Stimulated activated CD4-positive, alpha-beta T cell treated with anti-CD3 and anti-CD28 coated beads, Interleukin-15, amount 100 ng/mL, for 48 hours (primary cell): ENCODE measurements at regions not wholly inside any gene's neighbourhood (a gene's known extent, or its start where the extent isn't known, plus 50 kb on each side); places are given as distances from the start of the nearest gene placed in this dataset.

ENCODE experiments used
- DNase-seq, 2 donors: peaks; one replicate each; pipeline ENCODE4 v3.0.0-alpha.2; 2020; ENCODE audit warnings: low read depth in 2 of 2

DNA sequence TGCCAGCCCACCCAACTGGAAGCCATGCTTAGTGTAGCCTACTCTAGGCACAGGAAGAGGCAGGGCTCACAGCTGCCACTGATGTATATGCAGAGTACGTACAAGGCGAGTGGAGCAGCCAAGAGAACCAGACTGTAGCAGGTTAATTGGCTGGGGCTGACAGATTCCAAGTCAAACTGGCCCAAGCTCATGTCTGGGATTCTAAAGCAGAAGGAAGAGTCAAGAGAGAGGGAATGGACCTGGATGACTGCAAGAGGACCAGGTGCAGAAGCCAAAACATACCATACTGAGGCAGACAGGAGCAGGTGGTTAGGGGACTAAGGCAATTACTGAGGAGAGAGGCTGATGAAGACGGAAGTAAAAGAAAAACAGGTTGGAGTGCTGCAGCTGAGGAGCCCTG, 51.3 kb upstream of the LRRN2 start:
- no peak for DNase-seq

- DNase-seq = no peak
Observed at GRCh38 chr1:204738506-204738905, 53.0 kb upstream of the LRRN2 start.

GRCh38 chr1:204740354-204740753, 54.8 kb upstream of the LRRN2 start:
- DNase-seq = no peak

GRCh38 chr1:204741440-204741839, 55.9 kb upstream of the LRRN2 start:
- no peak for DNase-seq

- DNase-seq = no peak
Observed at GRCh38 chr1:204742676-204743251, 57.2 kb upstream of the LRRN2 start.

- DNase-seq = no peak
Observed at GRCh38 chr1:204744107-204744779, 58.7 kb upstream of the LRRN2 start.

DNA sequence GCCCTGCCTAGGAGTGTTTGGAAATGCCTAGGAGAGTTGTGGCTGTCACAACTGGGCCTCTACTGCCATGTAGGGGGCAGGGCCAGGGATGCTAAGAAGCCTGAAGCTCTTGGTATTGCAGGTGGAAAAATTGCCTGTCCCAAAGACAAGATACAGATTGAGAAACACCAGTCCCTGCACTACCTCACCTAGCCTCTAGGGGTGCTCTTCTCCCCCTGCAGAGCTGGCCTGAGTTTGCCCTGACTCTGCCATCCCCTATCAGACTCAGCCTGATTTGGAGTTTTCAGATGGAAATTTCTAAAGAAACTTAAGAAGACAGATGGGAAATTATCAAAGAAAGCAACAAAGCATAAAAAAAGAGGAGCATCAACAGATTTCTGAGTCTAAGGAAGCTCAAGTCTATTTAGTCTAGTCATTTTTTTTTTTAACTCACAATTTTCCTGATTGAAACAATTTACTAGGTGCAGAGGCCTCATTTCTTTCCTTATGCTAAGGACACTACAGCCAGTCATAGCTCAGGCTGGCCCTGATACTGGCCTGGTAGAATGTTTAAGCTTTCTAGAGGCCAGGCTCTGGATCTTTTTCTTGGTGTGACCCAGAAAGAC, 61.4 kb upstream of the LRRN2 start:
- DNase-seq = peak in 1 of 2 donors; percentile 17

GRCh38 chr1:204751480-204751879, 65.9 kb upstream of the LRRN2 start:
- no peak for DNase-seq

- no peak for DNase-seq
Observed at GRCh38 chr1:204751883-204752687, 66.5 kb upstream of the LRRN2 start.

DNA sequence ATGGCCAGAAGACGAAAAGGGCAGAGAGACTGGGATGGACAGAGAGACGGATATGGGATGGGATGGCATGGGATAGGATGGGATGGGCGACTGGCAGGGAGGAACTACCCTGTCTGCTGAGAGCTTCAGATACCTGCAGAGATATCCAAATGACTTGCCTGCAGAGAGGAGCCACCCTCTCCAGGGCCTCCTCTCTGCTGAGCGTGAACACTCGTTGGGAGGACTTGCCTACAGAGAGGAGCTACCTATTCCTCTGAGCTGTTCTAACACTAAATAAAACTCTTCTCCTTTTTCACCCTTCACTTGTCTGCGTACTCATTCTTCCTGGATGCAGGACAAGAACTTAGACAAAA, 67.1 kb upstream of the LRRN2 start:
- DNase-seq = no peak

GRCh38 chr1:204754821-204755220, 69.3 kb upstream of the LRRN2 start:
- no peak for DNase-seq

GRCh38 chr1:204756349-204756748, 70.8 kb upstream of the LRRN2 start:
- DNase-seq = no peak

DNA sequence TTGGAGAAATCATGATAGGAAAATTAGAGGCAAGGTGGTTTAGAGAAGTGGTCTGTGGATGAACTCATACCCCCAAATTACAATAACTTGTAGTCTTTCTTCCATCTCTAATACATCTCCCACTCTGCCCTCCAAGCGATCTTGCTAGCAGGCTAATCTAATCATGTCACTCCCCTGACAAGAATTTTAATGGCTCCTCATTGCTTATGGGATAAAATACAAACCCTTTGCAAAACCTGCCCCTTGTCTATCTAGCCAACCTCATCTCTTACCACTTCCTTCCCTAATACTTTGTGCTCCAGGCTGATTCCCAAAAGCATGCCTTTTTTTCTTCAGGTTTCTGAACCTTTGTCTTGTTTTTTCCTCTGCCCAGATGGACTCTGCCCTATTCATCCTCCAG, 71.3 kb upstream of the LRRN2 start:
- no peak for DNase-seq

GRCh38 chr1:204758601-204759000, 73.1 kb upstream of the LRRN2 start:
- DNase-seq = no peak

- DNase-seq = no peak
Observed at GRCh38 chr1:204760350-204760749, 74.8 kb upstream of the LRRN2 start.

GRCh38 chr1:204760757-204761156, 75.2 kb upstream of the LRRN2 start:
- no peak for DNase-seq

DNA sequence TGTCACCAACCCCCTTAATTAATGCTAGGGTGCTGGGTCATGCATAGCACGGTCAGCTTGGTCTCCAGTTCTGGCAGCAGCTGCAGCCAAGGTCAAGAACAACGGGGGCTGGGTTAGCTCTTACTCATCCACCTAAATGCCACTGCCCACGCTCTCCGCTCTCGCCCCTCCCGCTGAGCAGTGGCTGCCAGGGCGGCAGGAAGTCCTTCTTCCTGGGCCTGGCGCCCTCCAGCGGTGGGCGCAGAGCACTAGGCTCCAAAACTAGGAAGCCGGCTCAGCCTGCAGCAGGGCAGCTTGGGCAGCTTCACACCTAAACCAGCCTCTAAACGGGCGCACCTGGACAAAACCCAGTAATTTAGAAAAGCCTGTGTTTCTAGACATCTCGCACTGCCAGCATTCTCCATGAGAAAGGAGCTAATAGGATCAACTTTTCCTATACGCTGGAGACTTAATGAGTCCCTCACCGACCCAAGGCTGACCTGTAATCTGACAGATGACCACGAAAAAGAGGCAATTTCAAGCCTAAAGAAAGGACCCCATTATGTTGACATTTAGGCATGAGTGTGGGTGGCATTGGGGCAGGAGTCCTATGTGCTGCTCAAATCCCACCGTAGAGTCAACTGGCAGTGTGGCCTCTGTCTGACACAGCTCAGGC, 78.4 kb upstream of the LRRN2 start:
- peak; percentile 44 to 70 for DNase-seq

DNA sequence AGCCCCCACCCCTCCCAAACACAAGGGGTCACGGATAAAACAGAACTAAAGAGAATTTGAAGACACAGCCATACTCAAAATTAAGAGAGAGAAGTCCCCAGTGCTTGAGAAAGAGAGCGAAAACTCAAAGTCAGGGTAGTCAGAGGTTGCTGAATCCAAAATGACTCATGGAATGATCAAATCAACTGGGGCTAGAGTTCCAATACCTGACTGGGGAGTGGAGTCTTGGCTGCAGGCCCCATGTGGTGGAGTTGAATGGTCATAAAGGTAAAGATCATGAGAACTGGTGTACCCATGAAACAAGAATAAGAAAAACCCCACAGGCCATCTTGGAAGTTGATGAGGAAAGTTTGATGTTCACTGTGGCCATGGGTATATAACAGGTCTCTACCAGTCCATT, 84.5 kb upstream of the LRRN2 start:
- DNase-seq = no peak

- no peak for DNase-seq
Observed at GRCh38 chr1:204771358-204771757, 85.8 kb upstream of the LRRN2 start.

DNA sequence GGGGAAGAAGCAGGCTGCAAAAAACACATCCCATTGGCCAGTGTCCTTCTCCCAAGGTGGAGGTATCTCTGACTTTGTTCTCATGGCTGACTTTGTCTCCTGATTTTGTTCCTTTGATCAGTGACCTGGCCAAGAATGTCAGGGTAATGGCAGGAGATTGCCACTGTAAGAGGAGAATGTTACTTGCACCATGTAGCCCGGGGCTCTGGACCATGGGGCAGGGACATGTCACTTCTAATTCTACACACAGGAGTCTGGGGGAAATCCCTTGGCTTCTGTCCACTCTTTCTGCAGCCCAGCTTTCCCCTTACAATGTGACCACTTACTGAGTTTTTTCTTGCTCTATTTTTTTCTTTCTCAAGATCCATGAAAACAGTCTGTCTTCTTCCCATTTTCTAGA, 87.7 kb upstream of the LRRN2 start:
- no peak for DNase-seq

DNA sequence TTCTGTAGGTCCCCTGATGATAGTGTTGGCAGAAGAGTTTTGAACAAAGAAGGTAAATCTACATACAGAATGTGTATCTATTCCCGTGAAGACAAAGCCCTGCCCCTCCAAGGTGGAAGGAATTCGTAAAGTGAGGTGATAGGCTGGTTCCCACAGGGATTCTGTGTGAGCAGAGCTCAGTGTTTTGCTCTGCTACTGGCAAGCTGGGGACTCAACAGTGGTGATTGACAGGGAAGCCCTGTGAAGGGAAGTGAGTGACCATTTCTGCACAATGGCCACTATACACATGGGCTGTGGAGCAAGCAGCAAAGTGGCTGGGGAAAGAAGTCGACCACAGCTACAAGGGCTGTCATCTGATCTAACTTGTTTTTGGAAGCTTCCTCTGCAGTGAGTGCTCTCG, 90.0 kb upstream of the LRRN2 start:
- no peak for DNase-seq

- no peak for DNase-seq
Observed at GRCh38 chr1:204777591-204777990, 92.1 kb upstream of the LRRN2 start.
